ENCODE measurements at regions not wholly inside any gene's neighbourhood (a gene's known extent, or its start where the extent isn't known, plus 50 kb on each side); places are given as distances from the start of the nearest gene placed in this dataset.

DNA sequence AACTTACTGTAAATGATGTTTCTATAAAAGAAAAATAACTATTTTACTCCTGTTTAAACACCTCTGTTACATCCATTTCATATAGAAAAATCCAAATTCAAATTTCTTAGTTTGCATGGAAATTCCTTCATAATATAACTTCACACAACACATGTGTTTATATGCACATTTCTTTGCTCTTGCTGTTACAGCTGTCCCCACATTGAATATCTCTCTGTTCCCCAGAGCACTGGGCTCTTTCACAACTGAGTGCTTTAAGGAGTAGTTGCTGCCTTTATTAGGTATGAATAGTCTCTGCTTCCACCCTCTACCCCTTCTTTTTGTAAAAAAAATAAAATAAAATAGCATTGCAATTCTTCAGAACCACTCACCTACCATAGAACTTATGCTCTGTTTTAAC lies 287.0 kb downstream of the OLFM3 start:
- no peaks in the 10 kb centered on the region for H3F3A ChIP-seq (ENCODE audit: low read depth)
- H3K79me2 ChIP-seq (ENCODE audit: insufficient read depth, low read length) = no peaks in the 10 kb centered on the region
- no peak overlapping the region for H3K9ac ChIP-seq (ENCODE audit: low read depth, low read length, poor library complexity, severe bottlenecking)
- no peaks in the 10 kb centered on the region for H4K20me1 ChIP-seq (ENCODE audit: insufficient read depth, low read length, poor library complexity, severe bottlenecking)
- H3K9me3 ChIP-seq (ENCODE audit: insufficient read depth, low read depth, low read length) = no peaks in the 10 kb centered on the region
- H3K4me1 ChIP-seq (ENCODE audit: insufficient read depth, low read length, poor library complexity, severe bottlenecking) = no peaks in the 10 kb centered on the region
- no peak overlapping the region for H2AFZ ChIP-seq (ENCODE audit: low read length)
- no peak overlapping the region for H3K4me3 ChIP-seq (ENCODE audit: low read length, poor library complexity, severe bottlenecking)
- no peaks in the 10 kb centered on the region for H3K36me3 ChIP-seq (ENCODE audit: insufficient read depth, low read length)
- H3K27me3 ChIP-seq (ENCODE audit: insufficient read depth, low read length, poor library complexity, severe bottlenecking) = no peaks in the 10 kb centered on the region
- TF ChIP-seq CTCF (conservative IDR thresholded peaks at IDR 0.05; ENCODE audit: low read length) (no peak), EZH2phosphoT487 (IDR thresholded peaks at IDR 0.05; ENCODE audit: borderline replicate concordance) (no peak)
- no peak overlapping the region for H3K4me2 ChIP-seq (ENCODE audit: low read depth, low read length, poor library complexity, severe bottlenecking)
- no peaks in the 10 kb centered on the region for H3K9me2 ChIP-seq (replicated peaks; ENCODE audit: low read depth, low read length)

GRCh38 chr1:101713760-101714159 lies 283.0 kb downstream of the OLFM3 start:
- no peaks in the 10 kb centered on the region for H3K9me3 ChIP-seq (ENCODE audit: insufficient read depth, low read depth, low read length)
- TF ChIP-seq EZH2phosphoT487 (IDR thresholded peaks at IDR 0.05; ENCODE audit: borderline replicate concordance) (no peak), CTCF (conservative IDR thresholded peaks at IDR 0.05; ENCODE audit: low read length) (no peak)

DNA sequence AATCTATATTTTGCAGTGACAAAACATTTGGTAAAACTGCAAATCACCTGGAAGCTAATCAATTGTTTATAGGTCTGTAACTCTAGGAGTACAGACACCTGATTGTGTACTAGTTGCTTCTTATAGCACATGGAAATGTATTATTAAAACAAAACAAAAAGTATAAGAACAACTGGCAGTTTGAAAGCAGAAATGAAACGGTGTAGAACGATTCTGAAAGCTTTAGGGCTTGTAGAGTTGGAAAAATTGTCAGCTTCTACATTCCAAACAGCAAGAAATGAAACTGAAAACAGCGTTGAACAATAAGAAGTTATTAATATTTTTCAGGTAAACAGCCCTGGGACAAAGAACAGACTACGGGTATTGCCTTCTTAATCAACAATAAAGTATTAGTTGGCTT lies 273.3 kb downstream of the OLFM3 start:
- H3K4me1 ChIP-seq (ENCODE audit: insufficient read depth, low read length, poor library complexity, severe bottlenecking) = no peaks in the 10 kb centered on the region
- no peaks in the 10 kb centered on the region for H3K9me3 ChIP-seq (ENCODE audit: insufficient read depth, low read depth, low read length)
- no peaks in the 10 kb centered on the region for H3K36me3 ChIP-seq (ENCODE audit: insufficient read depth, low read length)
- no peak overlapping the region for H2AFZ ChIP-seq (ENCODE audit: low read length)
- H3K4me3 ChIP-seq (ENCODE audit: low read length, poor library complexity, severe bottlenecking) = no peak overlapping the region
- no peak overlapping the region for H3K9ac ChIP-seq (ENCODE audit: low read depth, low read length, poor library complexity, severe bottlenecking)
- H3K27me3 ChIP-seq (ENCODE audit: insufficient read depth, low read length, poor library complexity, severe bottlenecking) = no peaks in the 10 kb centered on the region
- H3K79me2 ChIP-seq (ENCODE audit: insufficient read depth, low read length) = no peaks in the 10 kb centered on the region
- no peaks in the 10 kb centered on the region for H4K20me1 ChIP-seq (ENCODE audit: insufficient read depth, low read length, poor library complexity, severe bottlenecking)
- H3K4me2 ChIP-seq (ENCODE audit: low read depth, low read length, poor library complexity, severe bottlenecking) = no peak overlapping the region
- H3K9me2 ChIP-seq (replicated peaks; ENCODE audit: low read depth, low read length) = no peaks in the 10 kb centered on the region
- H3F3A ChIP-seq (ENCODE audit: low read depth) = no peaks in the 10 kb centered on the region
- no peak for TF ChIP-seq EZH2phosphoT487 (IDR thresholded peaks at IDR 0.05; ENCODE audit: borderline replicate concordance)
- TF ChIP-seq CTCF (conservative IDR thresholded peaks at IDR 0.05; ENCODE audit: low read length) = no peak

More at GRCh38 chr1:101713760-101714159, 283.0 kb downstream of the OLFM3 start:
- no peaks in the 10 kb centered on the region for H3K9me2 ChIP-seq (replicated peaks; ENCODE audit: low read depth, low read length)
- no peaks in the 10 kb centered on the region for H3K36me3 ChIP-seq (ENCODE audit: insufficient read depth, low read length)
- H3K9ac ChIP-seq (ENCODE audit: low read depth, low read length, poor library complexity, severe bottlenecking) = no peak overlapping the region
- no peaks in the 10 kb centered on the region for H3K79me2 ChIP-seq (ENCODE audit: insufficient read depth, low read length)
- H3K4me1 ChIP-seq (ENCODE audit: insufficient read depth, low read length, poor library complexity, severe bottlenecking) = no peaks in the 10 kb centered on the region
- no peak overlapping the region for H3K4me2 ChIP-seq (ENCODE audit: low read depth, low read length, poor library complexity, severe bottlenecking)
- no peaks in the 10 kb centered on the region for H3K27me3 ChIP-seq (ENCODE audit: insufficient read depth, low read length, poor library complexity, severe bottlenecking)
- no peak overlapping the region for H2AFZ ChIP-seq (ENCODE audit: low read length)
- no peaks in the 10 kb centered on the region for H4K20me1 ChIP-seq (ENCODE audit: insufficient read depth, low read length, poor library complexity, severe bottlenecking)
- no peaks in the 10 kb centered on the region for H3F3A ChIP-seq (ENCODE audit: low read depth)
- no peak overlapping the region for H3K4me3 ChIP-seq (ENCODE audit: low read length, poor library complexity, severe bottlenecking)

Measured in Loucy (cell line).